ENCODE measurements at regions not wholly inside any gene's neighbourhood (a gene's known extent, or its start where the extent isn't known, plus 50 kb on each side); places are given as distances from the start of the nearest gene placed in this dataset.
"Not testable (repeated sequence)": the region's sequence is repeated elsewhere in the genome, so short reads cannot be mapped to it uniquely, and the experiment has no call there.

GRCh38 chr12:115366277-115366676 is 682.3 kb upstream of the TBX3 start:
- RAD21 ChIA-PET (ENCODE audit: low non-redundant PET in 1 of 2, low total read pairs in 2 of 2, uncharacterized antibody in 2 of 2, unreplicated experiment in 2 of 2); H3K79me2 ChIP-seq (ENCODE audit: insufficient read depth, low read length); H3K27ac ChIP-seq (ENCODE audit: low read depth, low read length); H3K27me3 ChIP-seq (ENCODE audit: insufficient read depth, low read length); DNase-seq (ENCODE audit: low read depth, low spot score); H3K9me2 ChIP-seq (ENCODE audit: insufficient read depth); H3K36me3 ChIP-seq (ENCODE audit: control insufficient read depth in 1 of 2, insufficient read depth in 2 of 2, low read length in 2 of 2); H2AFZ ChIP-seq (ENCODE audit: low read depth, low read length, poor library complexity, severe bottlenecking); H3K4me3 ChIP-seq (replicated peaks in 1 of 2; ENCODE audit: low read depth in 1 of 2, low read length in 2 of 2); H3K9ac ChIP-seq (ENCODE audit: low read length); H3K4me2 ChIP-seq (ENCODE audit: low read length); H3K9me3 ChIP-seq (ENCODE audit: control insufficient read depth in 1 of 2, insufficient read depth in 1 of 2, low read depth in 1 of 2, low read length in 2 of 2); ATAC-seq; intact Hi-C loops (cut with micrococcal nuclease); POLR2A ChIA-PET; H4K20me1 ChIP-seq (ENCODE audit: insufficient read depth); BruUV-seq (replicated peaks); CTCF ChIA-PET; H3K4me1 ChIP-seq (ENCODE audit: control insufficient read depth in 1 of 2, insufficient read depth in 2 of 2, low read length in 2 of 2): not testable (repeated sequence)

GRCh38 chr12:115365765-115366164 is 681.8 kb upstream of the TBX3 start:
- H3K79me2 ChIP-seq (ENCODE audit: insufficient read depth, low read length); ATAC-seq; H3K27ac ChIP-seq (ENCODE audit: low read depth, low read length); H3K4me3 ChIP-seq (replicated peaks in 1 of 2; ENCODE audit: low read depth in 1 of 2, low read length in 2 of 2); H3K36me3 ChIP-seq (ENCODE audit: control insufficient read depth in 1 of 2, insufficient read depth in 2 of 2, low read length in 2 of 2); RAD21 ChIA-PET (ENCODE audit: low non-redundant PET in 1 of 2, low total read pairs in 2 of 2, uncharacterized antibody in 2 of 2, unreplicated experiment in 2 of 2); DNase-seq (ENCODE audit: low read depth, low spot score); intact Hi-C loops (cut with micrococcal nuclease); H3K27me3 ChIP-seq (ENCODE audit: insufficient read depth, low read length); H3K4me2 ChIP-seq (ENCODE audit: low read length); CTCF ChIA-PET; H4K20me1 ChIP-seq (ENCODE audit: insufficient read depth); H3K9ac ChIP-seq (ENCODE audit: low read length); H3K9me2 ChIP-seq (ENCODE audit: insufficient read depth); H2AFZ ChIP-seq (ENCODE audit: low read depth, low read length, poor library complexity, severe bottlenecking); BruUV-seq (replicated peaks); POLR2A ChIA-PET; H3K4me1 ChIP-seq (ENCODE audit: control insufficient read depth in 1 of 2, insufficient read depth in 2 of 2, low read length in 2 of 2); H3K9me3 ChIP-seq (ENCODE audit: control insufficient read depth in 1 of 2, insufficient read depth in 1 of 2, low read depth in 1 of 2, low read length in 2 of 2): not testable (repeated sequence)

- TF ChIP-seq TCF7L2 (IDR thresholded peaks at IDR 0.05; ENCODE audit: borderline replicate concordance, extremely low read depth, insufficient read depth, insufficient read length) = no peak
- TF ChIP-seq CTCF (IDR thresholded peaks at IDR 0.05 in 2 of 3, conservative IDR thresholded peaks at IDR 0.05 in 1 of 3; ENCODE audit: borderline replicate concordance in 1 of 3, insufficient read depth in 1 of 3, low read depth in 2 of 3, low read length in 2 of 3) = no peak
- no peak for TF ChIP-seq JUND (IDR thresholded peaks at IDR 0.05)
- TF ChIP-seq YY1 (IDR thresholded peaks at IDR 0.05; ENCODE audit: extremely low read depth, insufficient replicate concordance, low read depth, low read length) = no peak
- TF ChIP-seq MAX (IDR thresholded peaks at IDR 0.05) = no peak
- TF ChIP-seq ZFX (IDR thresholded peaks at IDR 0.05) = no peak
- H3K9ac ChIP-seq (ENCODE audit: low read length) = no peak overlapping the region
- DNase-seq (ENCODE audit: low read depth, low spot score) (no peak), ATAC-seq (no peak)
- intact Hi-C loops (cut with micrococcal nuclease) = no loop called here
- H3K36me3 ChIP-seq (ENCODE audit: control insufficient read depth in 1 of 2, insufficient read depth in 2 of 2, low read length in 2 of 2) = no peaks in the 10 kb centered on the region
- RAD21 ChIA-PET (ENCODE audit: low non-redundant PET in 1 of 2, low total read pairs in 2 of 2, uncharacterized antibody in 2 of 2, unreplicated experiment in 2 of 2) = no interaction called here
- H2AFZ ChIP-seq (ENCODE audit: low read depth, low read length, poor library complexity, severe bottlenecking) = no peak overlapping the region
- CTCF ChIA-PET = no interaction called here
- no peaks in the 10 kb centered on the region for H3K9me3 ChIP-seq (ENCODE audit: control insufficient read depth in 1 of 2, insufficient read depth in 1 of 2, low read depth in 1 of 2, low read length in 2 of 2)
- H4K20me1 ChIP-seq (ENCODE audit: insufficient read depth) = no peaks in the 10 kb centered on the region
- no TSS peak for BruUV-seq (replicated peaks)
- no peaks in the 10 kb centered on the region for H3K9me2 ChIP-seq (ENCODE audit: insufficient read depth)
- H3K4me3 ChIP-seq (replicated peaks in 1 of 2; ENCODE audit: low read depth in 1 of 2, low read length in 2 of 2) = no peak overlapping the region
- POLR2A ChIA-PET = no interaction called here
- H3K4me2 ChIP-seq (ENCODE audit: low read length) = no peak overlapping the region
- H3K27ac ChIP-seq (ENCODE audit: low read depth, low read length) = no peak overlapping the region
- H3K27me3 ChIP-seq (ENCODE audit: insufficient read depth, low read length) = no peaks in the 10 kb centered on the region
- no peaks in the 10 kb centered on the region for H3K4me1 ChIP-seq (ENCODE audit: control insufficient read depth in 1 of 2, insufficient read depth in 2 of 2, low read length in 2 of 2)
- H3K79me2 ChIP-seq (ENCODE audit: insufficient read depth, low read length) = no peaks in the 10 kb centered on the region
Measured at GRCh38 chr12:115364921-115365320, 680.9 kb upstream of the TBX3 start.

All from HCT116 (cell line).